ENCODE measurements at regions not wholly inside any gene's neighbourhood (a gene's known extent, or its start where the extent isn't known, plus 50 kb on each side); places are given as distances from the start of the nearest gene placed in this dataset.

DNA sequence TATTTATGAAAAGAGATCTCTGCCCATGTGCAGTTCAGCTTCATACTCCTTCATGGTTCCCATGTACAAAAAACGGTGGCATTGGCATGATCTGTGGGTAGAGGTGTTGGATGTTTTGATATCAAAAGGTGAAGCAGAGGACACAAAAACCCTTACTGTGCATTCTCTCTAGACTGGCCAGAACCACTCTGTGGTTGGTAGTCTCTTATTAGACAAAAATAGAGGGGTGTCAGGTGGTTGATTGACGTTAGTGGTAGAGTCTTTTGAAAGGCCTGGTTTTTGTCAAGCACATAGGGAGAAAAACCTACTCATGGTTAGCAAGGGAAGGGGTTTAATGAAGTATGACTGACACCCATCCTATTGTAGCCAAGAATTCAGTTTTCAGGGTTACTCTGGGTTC is 400.0 kb upstream of the TMPRSS15 start:
- Histone ChIP-seq H3K23ac (ENCODE audit: low read length) (no peak overlapping the region), H3K9ac (ENCODE audit: low read length) (no peak overlapping the region), H3K27ac (ENCODE audit: low read depth, low read length) (no peak overlapping the region), H3K4me1 (ENCODE audit: control insufficient read depth in 1 of 2, insufficient read depth in 2 of 2, low read length in 2 of 2) (no peaks in the 10 kb centered on the region), H3K4me2 (ENCODE audit: low read length) (no peak overlapping the region), H3K79me2 (ENCODE audit: control insufficient read depth, insufficient read depth, low read length, poor library complexity) (no peaks in the 10 kb centered on the region), H2BK12ac (ENCODE audit: low read length) (no peak overlapping the region), H3K18ac (ENCODE audit: low read length) (no peak overlapping the region), H4K91ac (ENCODE audit: low read depth, low read length) (no peak overlapping the region), H2BK120ac (ENCODE audit: insufficient read depth, low read length, poor library complexity) (no peak overlapping the region), H3K4ac (ENCODE audit: low read depth, low read length) (no peak overlapping the region), H2BK5ac (ENCODE audit: low read depth, low read length, poor library complexity) (no peak overlapping the region), H4K12ac (ENCODE audit: low read depth, low read length) (no peak overlapping the region), H2AK5ac (ENCODE audit: low read length) (no peak overlapping the region), H3K9me3 (ENCODE audit: insufficient read depth, low read depth, low read length) (no peaks in the 10 kb centered on the region), H3K36me3 (ENCODE audit: control insufficient read depth in 1 of 2, insufficient read depth in 2 of 2, low read length in 2 of 2) (no peaks in the 10 kb centered on the region), H3K79me1 (ENCODE audit: low read length) (no peaks in the 10 kb centered on the region), H3K14ac (ENCODE audit: low read length) (no peak overlapping the region), H2AFZ (ENCODE audit: insufficient read depth, low read length, poor library complexity) (no peak overlapping the region), H3K27me3 (ENCODE audit: insufficient read depth, low read length) (no peaks in the 10 kb centered on the region), H3K4me3 (ENCODE audit: low read depth, low read length) (no peak overlapping the region), H4K8ac (ENCODE audit: low read depth, low read length) (no peak overlapping the region)
- WGBS (ENCODE audit: extremely low coverage, insufficient coverage, insufficient read length) = no CpG with 5 or more reads among the region's 2 CpGs
- no peak for DNase-seq

DNA sequence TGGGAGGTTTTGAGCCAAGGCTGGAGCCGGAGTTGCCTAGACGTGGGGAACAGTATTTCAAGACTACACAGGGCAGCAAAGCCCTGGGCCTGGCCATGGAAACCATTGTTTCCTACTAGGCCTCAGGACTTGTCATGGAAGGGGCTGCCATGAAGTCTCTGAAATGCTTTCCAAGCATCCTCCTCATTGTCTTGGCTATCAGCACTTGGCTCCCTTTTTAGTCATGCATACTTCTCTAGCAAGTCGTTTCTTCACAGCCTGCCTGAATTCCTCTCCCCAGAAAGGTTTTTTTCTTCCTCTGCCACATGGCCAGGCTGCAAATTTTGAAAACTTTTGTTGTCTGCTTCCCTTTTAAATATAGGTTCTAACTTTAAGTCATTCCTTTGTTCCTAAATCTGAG is 406.6 kb upstream of the TMPRSS15 start:
- Histone ChIP-seq H3K4ac (ENCODE audit: low read depth, low read length) (no peak overlapping the region), H3K14ac (ENCODE audit: low read length) (no peak overlapping the region), H2BK120ac (ENCODE audit: insufficient read depth, low read length, poor library complexity) (no peak overlapping the region), H3K18ac (ENCODE audit: low read length) (no peak overlapping the region), H3K27me3 (ENCODE audit: insufficient read depth, low read length) (no peaks in the 10 kb centered on the region), H2BK5ac (ENCODE audit: low read depth, low read length, poor library complexity) (no peak overlapping the region), H3K4me2 (ENCODE audit: low read length) (no peak overlapping the region), H3K4me3 (ENCODE audit: low read depth, low read length) (no peak overlapping the region), H3K36me3 (ENCODE audit: control insufficient read depth in 1 of 2, insufficient read depth in 2 of 2, low read length in 2 of 2) (no peaks in the 10 kb centered on the region), H3K79me2 (ENCODE audit: control insufficient read depth, insufficient read depth, low read length, poor library complexity) (no peaks in the 10 kb centered on the region), H3K9me3 (ENCODE audit: insufficient read depth, low read depth, low read length) (peaks cover 2% of the 10 kb centered on the region), H2BK12ac (ENCODE audit: low read length) (no peak overlapping the region), H3K4me1 (ENCODE audit: control insufficient read depth in 1 of 2, insufficient read depth in 2 of 2, low read length in 2 of 2) (no peaks in the 10 kb centered on the region), H3K27ac (ENCODE audit: low read depth, low read length) (no peak overlapping the region), H3K79me1 (ENCODE audit: low read length) (no peaks in the 10 kb centered on the region), H2AFZ (ENCODE audit: insufficient read depth, low read length, poor library complexity) (no peak overlapping the region), H2AK5ac (ENCODE audit: low read length) (no peak overlapping the region), H4K12ac (ENCODE audit: low read depth, low read length) (no peak overlapping the region), H3K23ac (ENCODE audit: low read length) (no peak overlapping the region), H4K91ac (ENCODE audit: low read depth, low read length) (no peak overlapping the region), H4K8ac (ENCODE audit: low read depth, low read length) (no peak overlapping the region), H3K9ac (ENCODE audit: low read length) (no peak overlapping the region)
- no peak for DNase-seq
- no CpG with 5 or more reads among the region's 3 CpGs for WGBS (ENCODE audit: extremely low coverage, insufficient coverage, insufficient read length)

DNA sequence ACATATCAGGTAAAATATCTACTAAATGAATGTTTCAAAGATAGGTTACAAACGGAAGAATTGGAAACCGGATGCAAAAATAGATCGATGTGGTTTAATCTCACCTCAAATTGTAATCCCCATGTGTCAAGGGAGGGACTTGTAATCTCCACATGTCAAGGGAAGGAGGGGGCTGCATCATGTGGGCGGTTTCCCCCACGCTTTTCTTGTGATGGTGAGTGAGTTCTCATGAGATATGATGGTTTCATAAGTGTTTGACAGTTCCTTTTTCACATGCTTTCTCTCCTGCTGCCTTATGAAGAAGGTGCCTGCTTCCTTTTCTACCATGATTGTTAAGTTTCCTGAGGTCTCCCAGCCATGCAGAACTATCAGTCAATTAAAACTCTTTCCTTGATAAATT is 408.7 kb upstream of the TMPRSS15 start:
- Histone ChIP-seq H3K79me1 (ENCODE audit: low read length) (no peaks in the 10 kb centered on the region), H3K79me2 (ENCODE audit: control insufficient read depth, insufficient read depth, low read length, poor library complexity) (no peaks in the 10 kb centered on the region), H2BK120ac (ENCODE audit: insufficient read depth, low read length, poor library complexity) (no peak overlapping the region), H2BK12ac (ENCODE audit: low read length) (no peak overlapping the region), H3K9ac (ENCODE audit: low read length) (no peak overlapping the region), H4K12ac (ENCODE audit: low read depth, low read length) (no peak overlapping the region), H3K4ac (ENCODE audit: low read depth, low read length) (no peak overlapping the region), H3K4me2 (ENCODE audit: low read length) (no peak overlapping the region), H2AFZ (ENCODE audit: insufficient read depth, low read length, poor library complexity) (no peak overlapping the region), H3K18ac (ENCODE audit: low read length) (no peak overlapping the region), H2AK5ac (ENCODE audit: low read length) (no peak overlapping the region), H3K4me1 (ENCODE audit: control insufficient read depth in 1 of 2, insufficient read depth in 2 of 2, low read length in 2 of 2) (no peaks in the 10 kb centered on the region), H3K36me3 (ENCODE audit: control insufficient read depth in 1 of 2, insufficient read depth in 2 of 2, low read length in 2 of 2) (no peaks in the 10 kb centered on the region), H3K4me3 (ENCODE audit: low read depth, low read length) (no peak overlapping the region), H4K8ac (ENCODE audit: low read depth, low read length) (no peak overlapping the region), H4K91ac (ENCODE audit: low read depth, low read length) (no peak overlapping the region), H3K14ac (ENCODE audit: low read length) (no peak overlapping the region), H2BK5ac (ENCODE audit: low read depth, low read length, poor library complexity) (no peak overlapping the region), H3K23ac (ENCODE audit: low read length) (no peak overlapping the region), H3K9me3 (ENCODE audit: insufficient read depth, low read depth, low read length) (peaks cover 2% of the 10 kb centered on the region), H3K27me3 (ENCODE audit: insufficient read depth, low read length) (no peaks in the 10 kb centered on the region), H3K27ac (ENCODE audit: low read depth, low read length) (no peak overlapping the region)
- WGBS (ENCODE audit: extremely low coverage, insufficient coverage, insufficient read length) = no CpG with 5 or more reads among the region's 5 CpGs
- no peak for DNase-seq

DNA sequence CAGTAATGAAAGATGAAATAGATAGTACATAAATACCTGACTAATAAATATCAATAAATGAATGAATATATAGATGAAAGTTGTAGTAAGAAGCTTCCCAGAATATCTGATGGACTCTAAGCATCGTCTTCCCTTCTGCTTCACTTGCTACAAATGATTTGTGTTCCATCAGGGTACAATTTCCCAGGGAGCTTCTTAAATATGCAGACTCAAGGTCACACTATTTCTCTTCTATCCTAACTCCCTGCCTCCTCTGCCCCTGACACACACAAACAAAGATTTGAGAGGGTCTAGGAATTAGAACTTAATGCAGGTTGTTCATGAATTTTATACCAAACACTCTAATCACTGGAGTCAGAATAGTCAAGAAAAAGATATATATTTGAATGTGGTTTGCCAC is 415.9 kb upstream of the TMPRSS15 start:
- Histone ChIP-seq H4K12ac (ENCODE audit: low read depth, low read length) (no peak overlapping the region), H3K27ac (ENCODE audit: low read depth, low read length) (no peak overlapping the region), H2AK5ac (ENCODE audit: low read length) (no peak overlapping the region), H2BK5ac (ENCODE audit: low read depth, low read length, poor library complexity) (no peak overlapping the region), H3K14ac (ENCODE audit: low read length) (no peak overlapping the region), H3K36me3 (ENCODE audit: control insufficient read depth in 1 of 2, insufficient read depth in 2 of 2, low read length in 2 of 2) (no peaks in the 10 kb centered on the region), H3K9ac (ENCODE audit: low read length) (no peak overlapping the region), H3K18ac (ENCODE audit: low read length) (no peak overlapping the region), H3K27me3 (ENCODE audit: insufficient read depth, low read length) (no peaks in the 10 kb centered on the region), H3K9me3 (ENCODE audit: insufficient read depth, low read depth, low read length) (no peaks in the 10 kb centered on the region), H2BK12ac (ENCODE audit: low read length) (no peak overlapping the region), H3K4me2 (ENCODE audit: low read length) (no peak overlapping the region), H3K79me1 (ENCODE audit: low read length) (no peaks in the 10 kb centered on the region), H3K4me1 (ENCODE audit: control insufficient read depth in 1 of 2, insufficient read depth in 2 of 2, low read length in 2 of 2) (no peaks in the 10 kb centered on the region), H3K4me3 (ENCODE audit: low read depth, low read length) (no peak overlapping the region), H3K79me2 (ENCODE audit: control insufficient read depth, insufficient read depth, low read length, poor library complexity) (no peaks in the 10 kb centered on the region), H3K4ac (ENCODE audit: low read depth, low read length) (no peak overlapping the region), H4K8ac (ENCODE audit: low read depth, low read length) (no peak overlapping the region), H4K91ac (ENCODE audit: low read depth, low read length) (no peak overlapping the region), H3K23ac (ENCODE audit: low read length) (no peak overlapping the region), H2BK120ac (ENCODE audit: insufficient read depth, low read length, poor library complexity) (no peak overlapping the region), H2AFZ (ENCODE audit: insufficient read depth, low read length, poor library complexity) (no peak overlapping the region)
- no peak for DNase-seq
- no CpG with 5 or more reads among the region's 1 CpG for WGBS (ENCODE audit: extremely low coverage, insufficient coverage, insufficient read length)
